Fibroblast of skin of scalp (primary cell): ENCODE measurements at regions not wholly inside any gene's neighbourhood (a gene's known extent, or its start where the extent isn't known, plus 50 kb on each side); places are given as distances from the start of the nearest gene placed in this dataset.
"Not testable (repeated sequence)": the region's sequence is repeated elsewhere in the genome, so short reads cannot be mapped to it uniquely, and the experiment has no call there.

Source experiments
- DNase-seq: peaks from one replicate; pipeline ENCODE4 v3.0.0-alpha.2; 2013

DNA sequence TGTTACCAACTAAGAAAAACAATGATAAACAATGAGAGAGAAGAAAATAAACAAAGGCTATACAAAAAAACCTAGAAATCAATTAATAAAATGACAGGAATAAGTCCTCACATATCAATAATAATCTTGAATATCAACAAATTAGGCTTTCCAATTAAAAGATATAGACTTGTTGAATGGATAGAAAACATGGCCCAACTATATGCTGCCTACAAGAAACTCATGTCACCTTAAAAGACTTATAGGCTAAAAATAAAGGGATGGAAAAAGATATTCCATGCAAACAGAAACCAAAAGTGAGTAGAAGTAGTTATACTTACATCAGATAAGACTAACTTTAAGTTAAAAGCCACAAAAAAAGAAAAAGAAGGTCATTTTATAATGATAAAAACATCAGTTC, 183.9 kb downstream of the MYRFL start:
- no peak for DNase-seq

DNA sequence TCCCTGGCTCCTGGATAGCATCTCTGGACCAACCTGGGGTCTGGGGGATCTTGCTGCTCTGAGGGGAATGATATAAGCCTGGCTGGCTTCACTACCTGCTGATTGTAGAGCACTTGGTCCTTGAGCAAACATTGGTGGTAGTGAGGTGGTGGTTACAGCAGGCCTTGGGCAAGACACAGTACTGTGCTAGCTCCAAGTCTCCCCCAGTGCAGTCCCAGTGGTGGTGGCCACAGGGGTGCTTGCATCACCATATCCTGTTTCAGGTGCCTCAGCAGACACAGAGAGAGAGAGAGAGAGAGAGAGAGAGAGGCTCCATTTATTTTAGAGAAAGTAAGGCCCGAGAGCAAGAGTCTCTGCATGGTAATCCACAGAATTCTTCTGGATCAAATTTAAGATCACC, 186.3 kb downstream of the MYRFL start:
- DNase-seq = no peak

DNA sequence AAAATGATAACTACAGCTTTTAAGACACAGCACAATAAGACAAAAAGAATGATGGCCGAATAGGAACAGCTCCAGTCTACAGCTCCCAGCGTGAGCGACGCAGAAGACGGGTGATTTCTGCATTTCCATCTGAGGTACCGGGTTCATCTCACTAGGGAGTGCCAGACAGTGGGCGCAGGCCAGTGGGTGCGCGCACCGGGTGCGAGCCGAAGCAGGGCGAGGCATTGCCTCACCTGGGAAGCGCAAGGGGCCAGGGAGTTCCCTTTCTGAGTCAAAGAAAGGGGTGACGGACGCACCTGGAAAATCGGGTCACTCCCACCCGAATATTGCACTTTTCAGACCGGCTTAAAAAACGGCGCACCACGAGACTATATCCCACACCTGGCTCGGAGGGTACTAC, 188.0 kb downstream of the MYRFL start:
- DNase-seq = not testable (repeated sequence)

DNA sequence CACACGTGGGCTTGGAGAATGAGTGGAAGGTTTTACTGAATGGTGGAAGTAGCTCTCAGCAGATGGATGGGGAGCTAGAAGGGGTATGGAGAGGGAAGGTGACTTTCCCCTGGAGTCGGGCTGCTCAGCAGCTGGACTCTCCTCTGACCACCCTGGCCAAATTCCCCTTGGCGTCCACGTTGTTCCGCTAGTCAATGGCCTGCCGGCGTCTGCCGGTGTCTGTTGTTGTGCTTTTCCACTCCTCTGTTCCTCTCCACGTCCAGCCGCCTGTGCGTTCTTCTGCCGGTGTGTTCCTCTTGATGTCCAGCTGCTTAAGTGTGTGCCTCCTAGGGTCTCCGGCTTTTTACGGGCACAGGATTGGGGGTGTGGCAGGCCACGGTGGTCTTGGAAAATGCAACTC, 203.5 kb downstream of the MYRFL start:
- DNase-seq = no peak

DNA sequence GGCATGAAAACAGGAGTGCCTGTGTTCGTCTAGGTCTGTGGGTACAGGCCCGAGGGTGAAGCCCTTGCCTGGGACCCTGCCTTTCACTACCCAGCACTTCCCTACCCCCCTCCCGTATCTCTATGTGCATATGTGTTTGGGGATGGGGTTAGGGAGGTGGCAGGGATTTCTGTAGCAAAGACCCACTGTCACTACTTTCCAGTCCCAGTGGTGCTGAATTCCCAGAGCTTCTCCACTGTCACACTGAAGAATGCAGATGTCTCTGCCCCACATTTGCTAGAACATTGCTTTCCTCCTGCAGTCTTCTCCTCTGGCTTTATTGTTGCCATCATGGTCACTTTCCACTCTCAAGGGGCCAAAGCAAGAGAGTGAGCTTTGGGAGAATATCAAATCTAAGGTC, 203.9 kb downstream of the MYRFL start:
- DNase-seq = no peak

DNA sequence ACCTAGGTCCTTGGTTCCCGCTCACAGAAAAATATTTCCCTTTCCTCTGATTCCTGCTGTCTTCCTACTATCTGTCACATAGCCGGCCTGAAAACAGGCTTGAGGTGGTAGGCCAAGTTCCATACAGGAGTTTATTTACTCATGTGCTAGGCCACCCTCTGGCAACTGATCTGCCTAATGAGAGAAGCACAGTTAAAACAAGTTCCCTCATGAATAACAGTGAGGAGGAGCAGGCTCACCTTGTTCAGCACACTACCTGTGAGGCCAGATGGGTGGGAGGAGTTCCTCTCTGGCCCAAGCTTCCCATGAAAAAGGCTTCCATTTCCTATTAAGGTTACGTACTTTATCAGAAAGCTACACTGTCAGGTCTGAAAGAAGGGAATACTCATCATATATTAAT, 206.0 kb downstream of the MYRFL start:
- DNase-seq = no peak

DNA sequence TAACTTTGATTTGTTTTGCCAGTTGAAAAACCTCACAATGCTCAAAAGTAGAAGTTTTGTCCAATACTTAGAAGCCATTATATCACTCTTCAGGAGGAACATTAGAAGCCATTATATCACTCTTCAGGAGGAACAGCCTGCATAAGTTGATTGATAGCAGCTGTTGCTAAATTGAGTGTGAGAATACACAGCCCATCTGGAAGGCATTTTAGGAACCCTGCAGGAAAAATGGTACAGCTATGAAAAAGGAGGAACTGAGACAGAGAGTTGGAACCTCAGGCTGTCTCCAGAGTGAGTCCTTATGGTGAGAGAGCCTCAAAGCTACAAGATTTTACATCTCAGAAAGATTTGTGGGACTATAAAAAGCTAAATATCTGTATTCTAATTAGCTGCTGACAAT, 207.0 kb downstream of the MYRFL start:
- peak; percentile 13 for DNase-seq

DNA sequence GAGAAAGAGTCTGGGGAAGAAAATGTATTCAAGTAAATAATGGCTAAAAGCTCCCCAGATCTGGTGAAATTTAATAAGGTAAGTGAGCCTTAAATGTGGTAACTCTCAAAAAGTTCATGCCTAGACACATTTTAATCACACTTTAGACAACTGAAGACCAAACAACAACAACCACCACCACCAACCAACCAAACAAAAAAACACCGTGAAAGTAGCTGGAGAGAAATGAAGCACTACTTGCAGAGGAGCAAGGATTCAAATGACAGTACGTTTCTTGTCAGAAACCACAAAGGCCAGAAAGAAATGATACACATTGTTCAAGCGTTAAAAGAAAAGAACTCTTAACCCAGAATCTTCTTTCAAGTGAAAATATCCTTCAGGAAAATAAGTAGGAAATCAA, 208.3 kb downstream of the MYRFL start:
- no peak for DNase-seq

DNA sequence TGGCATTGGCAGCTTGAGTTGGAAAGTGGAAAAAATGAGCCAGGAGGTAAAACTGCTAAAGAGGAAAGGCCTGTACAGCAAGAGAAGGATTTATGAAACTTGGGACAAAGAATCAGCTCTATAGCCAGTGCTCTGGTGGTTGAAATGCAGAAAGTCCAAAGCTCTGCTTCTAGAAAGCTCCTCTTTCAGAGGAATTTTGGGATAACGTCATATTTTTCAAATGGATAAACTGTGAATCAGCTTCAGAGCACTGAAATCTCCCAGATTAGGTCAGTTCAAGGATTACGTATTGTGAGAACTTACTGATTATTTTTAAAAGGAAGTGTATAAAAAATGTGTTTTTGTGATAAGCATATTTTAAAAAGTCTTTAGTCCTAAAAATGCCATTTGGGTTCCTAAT, 203.1 kb upstream of the CNOT2 start:
- DNase-seq = peak; percentile 61

DNA sequence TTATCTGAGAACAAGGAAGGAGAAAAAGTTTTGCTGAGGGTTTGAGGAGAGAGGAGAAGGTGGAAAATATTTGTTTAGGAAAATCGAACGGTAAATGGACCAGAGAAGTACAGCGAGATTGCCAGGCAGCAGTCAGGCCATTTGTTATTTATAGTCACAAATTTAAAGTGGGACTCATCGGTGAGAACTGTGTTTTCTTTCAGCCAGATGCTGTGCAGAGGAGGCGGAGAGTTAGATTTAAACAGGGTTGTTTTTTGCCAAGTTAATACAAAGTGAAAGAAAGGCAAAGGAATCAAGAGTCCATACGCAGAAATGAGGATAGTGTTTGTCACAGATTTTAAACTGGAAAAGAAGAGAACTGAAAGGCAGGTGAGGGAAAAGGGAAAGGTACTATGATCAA, 200.6 kb upstream of the CNOT2 start:
- no peak for DNase-seq

DNA sequence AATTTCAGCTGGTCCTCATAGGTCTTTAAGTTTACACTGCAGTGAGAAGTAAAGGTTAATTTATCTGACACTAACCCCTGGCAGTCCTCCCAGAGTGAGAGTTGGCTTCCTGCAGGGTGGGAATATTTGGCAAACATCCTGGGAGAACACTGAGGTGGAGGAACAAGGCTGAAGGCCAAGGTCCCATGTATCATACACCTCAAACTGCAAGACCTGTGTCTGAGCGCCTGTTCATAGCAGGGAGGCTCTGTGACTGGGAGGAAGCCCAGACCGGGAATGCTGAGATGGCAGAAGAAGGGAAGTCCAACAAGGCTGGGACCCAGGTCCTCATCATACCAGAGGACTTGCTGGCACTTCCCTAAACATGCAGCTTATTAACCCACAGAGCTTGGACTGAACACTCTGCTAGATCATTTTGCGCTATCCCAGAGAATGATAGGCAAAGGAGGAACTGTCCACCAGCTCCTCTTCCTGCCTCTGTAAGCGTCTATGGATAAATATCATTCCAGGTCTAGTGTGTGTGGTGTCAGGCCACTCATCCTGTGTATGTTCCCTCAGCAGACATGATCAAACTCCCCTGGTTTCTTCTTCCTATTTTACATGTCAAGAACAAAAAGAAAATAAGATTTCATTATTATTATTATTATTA, 199.6 kb upstream of the CNOT2 start:
- DNase-seq = peak; percentile 6

DNA sequence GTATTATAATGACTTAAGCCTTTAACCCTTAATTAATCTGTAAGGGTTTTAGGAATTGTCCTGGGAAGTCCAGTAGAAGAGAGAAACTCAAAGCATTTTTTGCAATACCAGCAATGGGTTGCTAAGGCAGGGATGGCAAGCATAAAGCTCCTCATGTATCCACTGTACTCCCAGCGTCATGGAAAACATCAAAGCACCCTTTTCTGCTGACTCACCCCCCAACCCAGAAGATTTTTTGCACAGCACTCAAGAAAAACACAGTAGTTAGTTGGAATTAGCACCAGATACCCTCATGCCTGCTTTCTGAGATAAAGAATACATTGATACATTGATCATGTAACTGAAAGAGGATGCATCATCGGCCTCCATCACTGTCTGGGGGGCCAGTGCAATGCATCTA, 199.1 kb upstream of the CNOT2 start:
- peak; percentile 33 for DNase-seq

DNA sequence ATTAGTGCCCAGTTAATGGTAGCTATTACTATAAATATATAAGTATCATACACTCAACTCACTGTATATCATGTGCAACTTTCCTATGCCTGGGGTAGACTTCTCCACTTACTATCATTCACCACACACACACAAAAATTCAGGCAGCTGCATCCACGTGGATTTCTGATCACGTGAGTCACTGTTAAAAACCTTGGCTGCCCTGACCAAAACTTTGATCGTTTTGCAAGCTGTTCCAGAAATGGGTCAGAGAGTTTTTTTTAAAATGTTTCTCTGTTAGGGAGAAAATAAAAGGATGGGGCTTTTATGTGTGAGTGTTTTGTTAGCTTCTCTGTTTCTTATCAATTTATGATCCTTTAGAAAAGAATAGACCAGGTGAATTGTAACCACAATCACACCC, 198.2 kb upstream of the CNOT2 start:
- DNase-seq = peak; percentile 50

DNA sequence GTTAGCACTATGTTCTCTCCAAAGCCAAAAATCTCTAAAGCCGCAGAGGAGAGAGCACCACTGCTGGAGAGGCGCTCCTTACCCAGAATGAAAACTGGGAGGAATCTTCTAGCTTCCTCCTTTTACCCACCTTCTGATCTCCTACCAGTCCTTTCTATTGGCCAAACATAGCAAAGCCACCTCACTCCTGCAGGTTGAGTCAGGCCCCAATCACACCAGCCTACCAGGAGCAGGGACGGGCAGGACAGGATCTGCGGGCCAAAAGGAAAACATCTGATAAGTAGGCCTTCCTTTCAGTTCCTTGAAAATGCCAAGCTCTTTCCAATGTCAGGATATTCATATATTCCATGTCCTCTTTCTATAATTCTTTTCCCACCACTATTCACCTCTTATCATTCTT, 197.7 kb upstream of the CNOT2 start:
- DNase-seq = no peak

DNA sequence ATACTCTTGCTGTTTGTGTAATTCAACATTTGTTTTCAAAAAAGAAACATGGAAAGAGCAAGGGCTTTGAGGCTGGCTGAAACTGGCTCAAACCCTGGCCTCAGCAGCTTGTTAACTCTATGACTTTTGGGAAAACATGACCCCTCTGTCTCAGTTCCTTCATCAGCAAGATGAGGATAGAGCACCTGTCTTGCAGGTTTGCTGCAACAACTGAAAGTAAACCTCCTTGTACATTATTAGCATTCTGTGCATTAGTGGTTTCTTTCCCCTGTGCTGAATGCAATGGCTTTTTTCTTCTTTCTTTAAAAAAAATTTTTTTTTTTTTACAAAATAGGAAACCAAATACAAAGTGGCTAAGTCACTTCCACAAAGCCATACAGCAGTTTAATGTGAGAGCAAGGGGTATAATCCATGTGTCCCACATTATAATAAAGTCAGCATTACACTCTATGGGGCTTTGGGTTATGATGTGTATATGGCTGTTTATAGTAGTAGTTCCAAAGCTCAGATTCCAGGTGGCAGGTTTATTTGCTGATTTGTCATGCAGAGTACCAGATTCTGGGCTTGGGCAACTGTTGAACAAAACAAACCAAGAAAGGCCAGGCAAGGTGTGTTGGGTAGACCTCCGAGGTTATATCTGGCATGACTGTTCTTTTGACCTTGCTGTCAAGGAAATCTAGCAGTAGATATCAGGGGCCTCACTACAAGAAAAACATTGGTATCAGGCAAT, 194.5 kb upstream of the CNOT2 start:
- no peak for DNase-seq

DNA sequence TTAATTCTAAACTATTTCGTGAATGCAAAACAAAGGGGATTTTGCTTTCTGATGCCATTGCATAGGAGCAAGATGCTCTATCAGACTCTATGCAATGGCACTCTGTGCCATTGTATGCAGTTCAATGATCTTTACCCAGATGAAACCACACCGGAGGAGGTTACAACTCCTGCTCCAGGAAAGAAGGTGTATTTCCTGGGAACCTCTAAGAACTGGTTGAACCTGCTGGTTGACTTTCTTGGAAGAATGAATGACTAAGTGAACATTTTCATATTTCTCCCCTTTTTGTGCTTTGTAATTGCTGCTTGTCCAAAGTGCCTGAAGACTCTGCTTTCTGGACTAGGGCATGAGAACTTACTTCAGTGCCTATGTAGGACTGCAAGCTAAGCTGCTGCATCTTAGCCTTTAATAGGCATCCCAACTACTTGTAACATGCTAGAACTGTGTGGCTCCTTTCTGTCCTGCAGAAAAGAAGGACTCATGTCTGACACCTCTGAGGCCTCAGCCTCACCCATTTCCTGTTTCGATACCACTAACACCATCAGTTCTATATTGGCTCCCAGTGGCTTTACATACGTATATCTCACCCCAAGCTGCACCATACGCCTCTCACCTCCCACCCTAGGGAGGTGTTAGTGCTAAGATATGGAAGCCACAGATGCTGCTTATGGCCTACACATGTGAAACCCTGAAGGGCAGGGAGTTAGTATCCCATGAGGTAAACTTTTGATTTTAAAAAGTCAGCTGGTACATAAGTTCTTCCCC, 193.5 kb upstream of the CNOT2 start:
- DNase-seq = no peak

DNA sequence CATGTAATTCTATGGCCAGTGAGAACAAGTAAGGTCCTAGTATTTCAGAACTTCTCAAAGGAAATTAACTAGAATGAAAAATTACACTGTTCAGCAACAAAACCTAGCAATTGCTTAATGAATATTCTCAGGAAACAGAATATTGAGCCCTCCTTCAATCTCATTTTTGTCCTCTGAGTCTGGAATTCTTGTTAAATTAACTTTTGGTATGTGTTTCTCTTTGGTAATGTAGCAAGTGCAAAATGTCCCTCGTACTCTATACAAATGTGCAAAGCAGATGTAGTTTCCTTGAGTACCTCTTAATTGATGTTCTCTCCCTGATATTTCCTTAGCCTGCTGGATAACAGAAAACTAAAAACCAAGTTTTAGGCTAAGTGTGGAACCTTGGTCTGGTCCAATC, 190.8 kb upstream of the CNOT2 start:
- no peak for DNase-seq

DNA sequence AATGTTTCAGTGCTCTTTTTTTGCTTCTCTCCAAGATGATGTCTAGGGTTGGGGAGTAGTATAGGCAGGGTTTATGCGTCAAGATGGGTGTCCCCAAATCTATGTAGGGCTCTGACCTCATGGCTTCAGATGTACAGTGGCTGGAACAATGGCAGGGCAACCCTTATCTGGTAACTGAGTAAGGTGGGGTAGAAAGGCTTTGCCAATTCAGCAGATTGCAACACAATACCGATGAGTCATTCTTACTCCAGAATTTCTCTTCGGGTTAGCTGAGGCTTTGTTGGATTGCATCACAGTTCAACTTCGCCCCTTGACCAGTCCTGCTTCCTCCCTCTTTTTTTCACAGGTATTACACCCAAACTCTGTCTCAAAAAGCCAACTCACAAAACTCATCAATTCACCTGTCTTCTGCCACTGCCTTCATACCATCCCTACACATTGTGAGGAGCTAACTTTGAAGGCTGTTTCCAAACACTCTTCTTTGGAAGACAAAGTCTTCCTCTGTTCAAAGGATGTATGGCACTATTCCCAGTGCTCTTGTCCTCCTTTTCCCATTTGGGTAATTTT, 190.2 kb upstream of the CNOT2 start:
- DNase-seq = peak; percentile 51

DNA sequence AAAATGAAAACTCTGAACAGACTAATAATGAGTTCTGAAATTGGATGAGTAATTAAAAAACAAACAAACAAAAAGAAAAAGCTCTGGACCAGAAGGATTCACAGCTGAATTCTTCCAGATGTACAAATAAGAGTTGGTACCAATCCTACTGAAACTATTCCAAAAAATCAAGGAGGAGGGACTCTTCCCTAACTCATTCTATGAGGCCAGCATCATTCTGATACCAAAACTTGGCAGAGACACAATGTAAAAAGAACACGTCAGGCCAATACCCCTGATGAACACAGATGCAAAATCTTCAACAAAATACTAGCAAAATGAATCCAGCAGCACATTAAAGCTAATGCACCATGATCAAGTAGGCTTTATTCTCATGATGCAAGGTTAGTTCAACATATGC, 183.9 kb upstream of the CNOT2 start:
- no peak for DNase-seq

DNA sequence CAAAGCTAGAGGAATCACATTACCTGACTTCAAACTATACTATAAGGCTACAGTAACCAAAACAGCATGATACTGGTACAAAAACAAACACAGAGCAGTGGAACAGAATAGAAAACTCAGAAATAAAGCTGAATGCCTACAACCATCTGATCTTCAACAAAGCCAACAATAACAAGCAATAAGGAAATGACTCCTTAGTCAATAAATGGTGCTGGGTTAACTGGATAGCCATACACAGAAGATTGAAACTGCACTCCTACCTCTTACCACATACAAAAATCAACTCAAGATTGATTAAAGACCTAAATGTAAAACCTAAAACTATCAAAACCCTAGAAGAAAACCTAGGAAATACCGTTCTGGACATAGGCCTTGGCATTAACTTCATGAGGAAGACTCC, 182.6 kb upstream of the CNOT2 start:
- DNase-seq = no peak

DNA sequence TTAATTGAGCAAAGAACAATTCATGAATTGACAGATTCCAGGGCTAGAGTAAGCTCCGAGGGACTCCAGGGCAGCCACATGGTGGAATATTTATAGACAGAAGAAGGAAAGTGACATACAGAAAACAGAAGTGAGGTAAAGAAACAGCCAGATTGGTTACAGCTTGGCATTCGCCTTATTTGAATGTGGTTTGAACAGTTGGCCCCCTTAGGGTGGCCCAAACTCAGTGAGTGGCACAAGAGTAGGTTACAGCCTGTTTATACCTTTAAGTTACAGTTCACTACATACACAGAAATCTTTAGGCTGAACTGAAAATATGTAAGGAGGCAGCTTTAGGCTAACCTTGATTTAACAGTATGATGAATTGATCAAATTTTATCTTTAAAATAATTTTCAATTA, 174.5 kb upstream of the CNOT2 start:
- no peak for DNase-seq

DNA sequence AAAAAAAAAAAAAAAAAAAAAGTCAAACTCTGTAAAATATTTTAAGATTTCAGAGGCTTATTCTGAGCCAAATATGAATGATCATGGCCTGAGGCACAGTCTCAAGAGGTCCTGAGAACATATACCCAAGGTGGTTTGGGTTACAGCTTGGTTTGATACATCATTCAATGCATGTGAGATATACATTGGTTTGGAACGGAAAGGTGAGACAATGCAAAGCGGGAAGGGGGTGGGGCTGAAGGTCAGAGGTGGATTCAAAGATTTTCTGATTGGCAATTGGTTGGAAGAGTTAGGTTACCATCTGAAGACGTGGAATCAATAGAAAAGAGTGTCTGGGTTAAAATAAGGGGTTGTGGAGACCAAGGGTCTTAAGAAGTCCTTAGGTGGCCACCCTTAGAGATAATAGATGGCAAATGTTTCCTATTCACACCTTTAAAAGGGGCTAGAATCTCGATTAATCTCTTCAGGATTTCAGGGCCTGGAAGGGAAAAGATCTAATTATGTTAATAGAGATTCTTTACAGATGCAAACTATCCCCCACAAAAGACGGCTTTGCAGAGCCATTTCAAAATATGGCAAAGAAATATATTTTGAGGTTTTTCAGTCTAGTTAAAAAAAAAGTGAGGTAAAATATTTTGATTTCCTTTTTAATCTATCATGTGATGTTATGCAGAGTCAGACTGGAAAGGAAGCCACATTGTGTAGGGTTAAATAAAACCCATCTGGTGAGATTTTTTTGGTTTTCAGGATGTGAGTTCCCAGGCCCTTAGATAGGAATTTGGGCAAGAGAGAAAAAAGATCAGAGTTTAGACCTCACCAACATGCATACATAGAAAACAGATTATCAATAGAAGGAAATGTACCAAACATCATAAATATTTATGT, 173.8 kb upstream of the CNOT2 start:
- DNase-seq = no peak
